KMS-11 (cell line): ENCODE measurements at regions not wholly inside any gene's neighbourhood (a gene's known extent, or its start where the extent isn't known, plus 50 kb on each side); places are given as distances from the start of the nearest gene placed in this dataset.

Experiments used
- H2AFZ ChIP-seq: fragments of 200-600 bp; sonication (generic); 2 replicates; pipeline ENCODE4 v1.6.1; 2016; ENCODE audit warnings: antibody characterized with exemption, mixed run types, low read depth
- H3K27ac ChIP-seq: fragments of 200-600 bp; sonication (generic); 2 replicates; pipeline ENCODE4 v1.6.1; 2016; ENCODE audit warnings: mild to moderate bottlenecking, mixed run types
- H3K27me3 ChIP-seq: fragments of 200-600 bp; sonication (generic); 2 replicates; pipeline ENCODE4 v1.6.1; 2017; ENCODE audit warnings: mild to moderate bottlenecking, low read depth, mixed run types, moderate library complexity; ENCODE audit not compliant: insufficient read depth
- H3K36me3 ChIP-seq: fragments of 200-600 bp; sonication (generic); 2 replicates; pipeline ENCODE4 v1.6.1; 2017; ENCODE audit warnings: mild to moderate bottlenecking, mixed run types; ENCODE audit not compliant: insufficient read depth
- H3K4me1 ChIP-seq: fragments of 200-600 bp; sonication (generic); 2 replicates; pipeline ENCODE4 v1.6.1; 2016; ENCODE audit warnings: mild to moderate bottlenecking, low read depth, mixed run types; ENCODE audit not compliant: poor library complexity, severe bottlenecking
- H3K4me2 ChIP-seq: fragments of 200-600 bp; sonication (generic); 2 replicates; pipeline ENCODE4 v1.7.0; 2016; ENCODE audit warnings: mild to moderate bottlenecking, mixed run types
- H3K4me3 ChIP-seq: fragments of 200-600 bp; sonication (generic); IDR thresholded peaks from 2 replicates; pipeline ENCODE4 v1.6.1; 2017; ENCODE audit warnings: low read depth, low read length, mixed read lengths; ENCODE audit not compliant: insufficient read depth
- H3K79me2 ChIP-seq: fragments of 200-600 bp; sonication (generic); 2 replicates; pipeline ENCODE4 v1.6.1; 2016; ENCODE audit warnings: low read depth, mixed run types; ENCODE audit not compliant: insufficient read depth
- H3K9ac ChIP-seq: fragments of 200-600 bp; sonication (generic); 2 replicates; pipeline ENCODE4 v1.6.1; 2016; ENCODE audit warnings: mild to moderate bottlenecking, mixed run types
- H4K20me1 ChIP-seq: fragments of 200-600 bp; sonication (generic); 2 replicates; pipeline ENCODE4 v1.6.1; 2016; ENCODE audit warnings: mild to moderate bottlenecking, mixed run types; ENCODE audit not compliant: insufficient read depth
- CTCF ChIP-seq: fragments of 200-600 bp; sonication (generic); conservative IDR thresholded peaks from 2 replicates; pipeline ENCODE4 v1.6.1; 2017; ENCODE audit warnings: low read depth, mild to moderate bottlenecking, antibody characterized with exemption, low read length, moderate library complexity, mixed read lengths

- no peak overlapping the region for H3K27ac ChIP-seq
- H4K20me1 ChIP-seq: no peaks in the 10 kb centered on the region
- no peak overlapping the region for H3K4me3 ChIP-seq
- no peak overlapping the region for H2AFZ ChIP-seq
- no peaks in the 10 kb centered on the region for H3K79me2 ChIP-seq
- no peaks in the 10 kb centered on the region for H3K36me3 ChIP-seq
- no peak for TF ChIP-seq CTCF
- H3K4me2 ChIP-seq: no peak overlapping the region
- no peak overlapping the region for H3K9ac ChIP-seq
- no peaks in the 10 kb centered on the region for H3K27me3 ChIP-seq
- H3K4me1 ChIP-seq: no peaks in the 10 kb centered on the region
Observed at GRCh38 chr20:22805996-22806395, 221.6 kb upstream of the FOXA2 start.

GRCh38 chr20:22807045-22807444 lies 222.7 kb upstream of the FOXA2 start:
- no peak overlapping the region for H3K4me2 ChIP-seq
- H3K27ac ChIP-seq: no peak overlapping the region
- no peaks in the 10 kb centered on the region for H3K4me1 ChIP-seq
- no peaks in the 10 kb centered on the region for H4K20me1 ChIP-seq
- H3K9ac ChIP-seq: no peak overlapping the region
- no peaks in the 10 kb centered on the region for H3K36me3 ChIP-seq
- TF ChIP-seq CTCF: no peak
- H3K27me3 ChIP-seq: no peaks in the 10 kb centered on the region
- H3K4me3 ChIP-seq: no peak overlapping the region
- H3K79me2 ChIP-seq: no peaks in the 10 kb centered on the region
- no peak overlapping the region for H2AFZ ChIP-seq

GRCh38 chr20:22807646-22808244 lies 223.4 kb upstream of the FOXA2 start:
- TF ChIP-seq CTCF: no peak
- Histone ChIP-seq H3K4me2 (no peak overlapping the region), H2AFZ (no peak overlapping the region), H3K27me3 (no peaks in the 10 kb centered on the region), H3K9ac (no peak overlapping the region), H3K4me1 (no peaks in the 10 kb centered on the region), H3K27ac (no peak overlapping the region), H3K4me3 (no peak overlapping the region), H3K79me2 (no peaks in the 10 kb centered on the region), H4K20me1 (no peaks in the 10 kb centered on the region), H3K36me3 (no peaks in the 10 kb centered on the region)

- no peak overlapping the region for H3K27ac ChIP-seq
- H3K79me2 ChIP-seq: no peaks in the 10 kb centered on the region
- no peaks in the 10 kb centered on the region for H3K27me3 ChIP-seq
- H4K20me1 ChIP-seq: no peaks in the 10 kb centered on the region
- no peaks in the 10 kb centered on the region for H3K36me3 ChIP-seq
- H3K4me3 ChIP-seq: no peak overlapping the region
- TF ChIP-seq CTCF: no peak
- no peak overlapping the region for H2AFZ ChIP-seq
- no peak overlapping the region for H3K4me2 ChIP-seq
- H3K9ac ChIP-seq: no peak overlapping the region
- no peaks in the 10 kb centered on the region for H3K4me1 ChIP-seq
Observed at GRCh38 chr20:22808628-22809027, 224.3 kb upstream of the FOXA2 start.

GRCh38 chr20:22810030-22810429 lies 225.1 kb upstream of the SSTR4 start:
- no peak for TF ChIP-seq CTCF
- Histone ChIP-seq H3K27ac (no peak overlapping the region), H3K4me2 (no peak overlapping the region), H2AFZ (no peak overlapping the region), H3K79me2 (no peaks in the 10 kb centered on the region), H4K20me1 (no peaks in the 10 kb centered on the region), H3K9ac (no peak overlapping the region), H3K4me3 (no peak overlapping the region), H3K27me3 (no peaks in the 10 kb centered on the region), H3K36me3 (no peaks in the 10 kb centered on the region), H3K4me1 (no peaks in the 10 kb centered on the region)
